ENCODE measurements at regions not wholly inside any gene's neighbourhood (a gene's known extent, or its start where the extent isn't known, plus 50 kb on each side); places are given as distances from the start of the nearest gene placed in this dataset.

DNA sequence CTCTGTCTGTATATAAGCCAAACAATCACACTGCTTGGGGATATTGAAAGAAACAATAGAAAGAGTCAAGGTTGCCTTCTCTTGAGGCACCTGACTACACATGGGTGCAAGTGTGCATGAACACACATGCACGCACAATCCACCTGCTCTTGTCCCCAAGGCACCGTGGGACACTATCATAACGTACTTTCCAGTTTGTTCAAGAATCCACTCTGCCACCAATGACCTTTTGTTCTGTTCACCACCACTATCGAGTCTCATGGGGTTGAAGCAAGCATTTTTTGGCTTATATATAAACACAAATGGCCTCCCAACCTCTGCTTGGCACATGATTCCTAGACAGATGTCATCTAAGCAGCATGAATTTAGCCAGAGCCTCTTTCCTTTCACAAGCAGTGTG lies 365.4 kb downstream of the EMP1 start:
- BruUV-seq (replicated peaks): no TSS peak
- POLR2A ChIA-PET: no interaction called here

More for the DNA sequence above, 365.4 kb downstream of the EMP1 start:
- Histone ChIP-seq H3K9me2 (ENCODE audit: insufficient read depth) (no peaks in the 10 kb centered on the region), H3K4me1 (ENCODE audit: control insufficient read depth in 1 of 2, insufficient read depth in 2 of 2, low read length in 2 of 2) (peaks cover 26 to 36% of the 10 kb centered on the region in 2 experiments), H3K4me2 (ENCODE audit: low read length) (no peak overlapping the region), H2AFZ (ENCODE audit: low read depth, low read length, poor library complexity, severe bottlenecking) (no peak overlapping the region), H4K20me1 (ENCODE audit: insufficient read depth) (no peaks in the 10 kb centered on the region), H3K9ac (ENCODE audit: low read length) (no peak overlapping the region), H3K79me2 (ENCODE audit: insufficient read depth, low read length) (no peaks in the 10 kb centered on the region), H3K36me3 (ENCODE audit: control insufficient read depth in 1 of 2, insufficient read depth in 2 of 2, low read length in 2 of 2) (peaks cover 0 to 9% of the 10 kb centered on the region in 2 experiments; a peak in 1 of 4 replicates), H3K4me3 (replicated peaks in 1 of 2; ENCODE audit: low read depth in 1 of 2, low read length in 2 of 2) (no peak overlapping the region), H3K9me3 (ENCODE audit: control insufficient read depth in 1 of 2, insufficient read depth in 1 of 2, low read depth in 1 of 2, low read length in 2 of 2) (no peaks in the 10 kb centered on the region), H3K27ac (ENCODE audit: low read depth, low read length) (no peak overlapping the region), H3K27me3 (ENCODE audit: insufficient read depth, low read length) (no peaks in the 10 kb centered on the region)
- ChIA-PET RAD21 (ENCODE audit: low non-redundant PET in 1 of 2, low total read pairs in 2 of 2, uncharacterized antibody in 2 of 2, unreplicated experiment in 2 of 2) (no interaction called here), CTCF (no interaction called here)
- intact Hi-C loops (cut with micrococcal nuclease): no loop called here
- TF ChIP-seq, protein P1, sequence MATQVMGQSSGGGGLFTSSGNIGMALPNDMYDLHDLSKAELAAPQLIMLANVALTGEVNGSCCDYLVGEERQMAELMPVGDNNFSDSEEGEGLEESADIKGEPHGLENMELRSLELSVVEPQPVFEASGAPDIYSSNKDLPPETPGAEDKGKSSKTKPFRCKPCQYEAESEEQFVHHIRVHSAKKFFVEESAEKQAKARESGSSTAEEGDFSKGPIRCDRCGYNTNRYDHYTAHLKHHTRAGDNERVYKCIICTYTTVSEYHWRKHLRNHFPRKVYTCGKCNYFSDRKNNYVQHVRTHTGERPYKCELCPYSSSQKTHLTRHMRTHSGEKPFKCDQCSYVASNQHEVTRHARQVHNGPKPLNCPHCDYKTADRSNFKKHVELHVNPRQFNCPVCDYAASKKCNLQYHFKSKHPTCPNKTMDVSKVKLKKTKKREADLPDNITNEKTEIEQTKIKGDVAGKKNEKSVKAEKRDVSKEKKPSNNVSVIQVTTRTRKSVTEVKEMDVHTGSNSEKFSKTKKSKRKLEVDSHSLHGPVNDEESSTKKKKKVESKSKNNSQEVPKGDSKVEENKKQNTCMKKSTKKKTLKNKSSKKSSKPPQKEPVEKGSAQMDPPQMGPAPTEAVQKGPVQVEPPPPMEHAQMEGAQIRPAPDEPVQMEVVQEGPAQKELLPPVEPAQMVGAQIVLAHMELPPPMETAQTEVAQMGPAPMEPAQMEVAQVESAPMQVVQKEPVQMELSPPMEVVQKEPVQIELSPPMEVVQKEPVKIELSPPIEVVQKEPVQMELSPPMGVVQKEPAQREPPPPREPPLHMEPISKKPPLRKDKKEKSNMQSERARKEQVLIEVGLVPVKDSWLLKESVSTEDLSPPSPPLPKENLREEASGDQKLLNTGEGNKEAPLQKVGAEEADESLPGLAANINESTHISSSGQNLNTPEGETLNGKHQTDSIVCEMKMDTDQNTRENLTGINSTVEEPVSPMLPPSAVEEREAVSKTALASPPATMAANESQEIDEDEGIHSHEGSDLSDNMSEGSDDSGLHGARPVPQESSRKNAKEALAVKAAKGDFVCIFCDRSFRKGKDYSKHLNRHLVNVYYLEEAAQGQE (IDR thresholded peaks at IDR 0.05; ENCODE audit: low read depth): no peak
- TF ChIP-seq YY1 (IDR thresholded peaks at IDR 0.05; ENCODE audit: extremely low read depth, insufficient replicate concordance, low read depth, low read length) (no peak), JUND (IDR thresholded peaks at IDR 0.05) (no peak)
- ATAC-seq (no peak), DNase-seq (ENCODE audit: low read depth, low spot score) (no peak)

All from HCT116 (cell line).